ENCODE measurements at regions not wholly inside any gene's neighbourhood (a gene's known extent, or its start where the extent isn't known, plus 50 kb on each side); places are given as distances from the start of the nearest gene placed in this dataset.

- DNase-seq = no peak
- no peaks in the 10 kb centered on the region for H3K9me3 ChIP-seq
- TF ChIP-seq, protein P1, sequence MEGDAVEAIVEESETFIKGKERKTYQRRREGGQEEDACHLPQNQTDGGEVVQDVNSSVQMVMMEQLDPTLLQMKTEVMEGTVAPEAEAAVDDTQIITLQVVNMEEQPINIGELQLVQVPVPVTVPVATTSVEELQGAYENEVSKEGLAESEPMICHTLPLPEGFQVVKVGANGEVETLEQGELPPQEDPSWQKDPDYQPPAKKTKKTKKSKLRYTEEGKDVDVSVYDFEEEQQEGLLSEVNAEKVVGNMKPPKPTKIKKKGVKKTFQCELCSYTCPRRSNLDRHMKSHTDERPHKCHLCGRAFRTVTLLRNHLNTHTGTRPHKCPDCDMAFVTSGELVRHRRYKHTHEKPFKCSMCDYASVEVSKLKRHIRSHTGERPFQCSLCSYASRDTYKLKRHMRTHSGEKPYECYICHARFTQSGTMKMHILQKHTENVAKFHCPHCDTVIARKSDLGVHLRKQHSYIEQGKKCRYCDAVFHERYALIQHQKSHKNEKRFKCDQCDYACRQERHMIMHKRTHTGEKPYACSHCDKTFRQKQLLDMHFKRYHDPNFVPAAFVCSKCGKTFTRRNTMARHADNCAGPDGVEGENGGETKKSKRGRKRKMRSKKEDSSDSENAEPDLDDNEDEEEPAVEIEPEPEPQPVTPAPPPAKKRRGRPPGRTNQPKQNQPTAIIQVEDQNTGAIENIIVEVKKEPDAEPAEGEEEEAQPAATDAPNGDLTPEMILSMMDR (IDR thresholded peaks at IDR 0.05) = no peak
- TF ChIP-seq POLR2A (IDR thresholded peaks at IDR 0.05) = no peak
- no peaks in the 10 kb centered on the region for H3K4me1 ChIP-seq
- intact Hi-C loops (cut with DNase I; ENCODE audit: low total_unique reads) = no loop called here
- H3K36me3 ChIP-seq (ENCODE audit: low read depth, missing control alignments) = no peaks in the 10 kb centered on the region
- H3K27me3 ChIP-seq = no peaks in the 10 kb centered on the region
- no peak overlapping the region for H3K27ac ChIP-seq
- H3K4me3 ChIP-seq = no peak overlapping the region
Measured at GRCh38 chr10:61188691-61189090, 244.7 kb upstream of the RHOBTB1 start.

- H3K9me3 ChIP-seq = no peaks in the 10 kb centered on the region
- intact Hi-C loops (cut with DNase I; ENCODE audit: low total_unique reads) = no loop called here
- no peak overlapping the region for H3K4me3 ChIP-seq
- H3K36me3 ChIP-seq (ENCODE audit: low read depth, missing control alignments) = no peaks in the 10 kb centered on the region
- no peak for DNase-seq
- TF ChIP-seq, protein P1 (IDR thresholded peaks at IDR 0.05) = no peak
- no peak overlapping the region for H3K27ac ChIP-seq
- H3K27me3 ChIP-seq = no peaks in the 10 kb centered on the region
- no peaks in the 10 kb centered on the region for H3K4me1 ChIP-seq
Measured at GRCh38 chr10:61188101-61188500, 244.1 kb upstream of the RHOBTB1 start.

DNA sequence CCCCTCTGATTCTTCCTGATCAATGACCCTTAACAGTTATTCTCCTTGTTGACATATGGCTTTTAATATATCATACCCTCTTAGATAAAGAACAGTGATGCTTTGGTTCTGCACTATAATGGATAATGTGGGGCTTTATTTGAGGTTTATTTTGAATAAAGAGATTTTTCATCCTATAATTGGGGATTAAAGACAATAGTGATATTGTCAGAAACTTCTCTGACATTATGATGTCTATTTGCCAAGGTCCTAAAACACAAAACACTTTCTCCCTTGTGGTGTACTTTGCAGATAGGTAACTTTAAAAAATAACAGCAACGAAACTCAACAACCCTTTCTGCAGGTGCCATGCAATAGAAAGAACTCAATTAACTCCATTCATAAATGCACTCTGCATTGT is 243.6 kb upstream of the RHOBTB1 start:
- TF ChIP-seq POLR2A (IDR thresholded peaks at IDR 0.05) = no peak
- no peak for DNase-seq
- no peaks in the 10 kb centered on the region for H3K36me3 ChIP-seq (ENCODE audit: low read depth, missing control alignments)
- 72 to 76% methylated on average over 1 of the region's 1 CpG for WGBS, 2 donors
- no peak overlapping the region for H3K27ac ChIP-seq
- H3K27me3 ChIP-seq = no peaks in the 10 kb centered on the region
- no peaks in the 10 kb centered on the region for H3K9me3 ChIP-seq
- intact Hi-C loops (cut with DNase I; ENCODE audit: low total_unique reads) = no loop called here
- no peaks in the 10 kb centered on the region for H3K4me1 ChIP-seq
- no peak overlapping the region for H3K4me3 ChIP-seq

DNA sequence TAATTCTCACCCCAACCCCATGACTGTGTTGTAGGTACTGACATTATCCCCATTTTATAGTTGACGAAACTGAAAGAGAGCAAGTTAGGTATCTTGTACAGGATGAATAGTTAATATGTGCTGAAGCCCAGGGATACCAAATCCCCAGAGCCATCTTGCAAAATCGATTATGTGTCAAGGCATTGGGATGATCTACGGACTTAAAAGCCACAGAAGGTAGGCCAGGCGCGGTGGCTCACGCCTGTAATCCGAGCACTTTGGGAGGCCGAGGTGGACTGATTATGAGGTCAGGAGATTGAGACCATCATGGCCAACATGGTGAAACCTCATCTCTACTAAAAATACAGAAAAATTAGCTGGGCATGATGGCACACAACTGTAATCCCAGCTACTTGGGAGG is 242.4 kb upstream of the RHOBTB1 start:
- Histone ChIP-seq H3K4me1 (no peaks in the 10 kb centered on the region), H3K36me3 (ENCODE audit: low read depth, missing control alignments) (no peaks in the 10 kb centered on the region), H3K4me3 (no peak overlapping the region), H3K27ac (no peak overlapping the region), H3K27me3 (no peaks in the 10 kb centered on the region), H3K9me3 (no peaks in the 10 kb centered on the region)
- TF ChIP-seq, protein P1 (IDR thresholded peaks at IDR 0.05) = no peak
- TF ChIP-seq POLR2A (IDR thresholded peaks at IDR 0.05) = no peak
- 94 to 97% methylated on average over 8 of the region's 8 CpGs for WGBS, 2 donors
- intact Hi-C loops (cut with DNase I; ENCODE audit: low total_unique reads) = no loop called here
- DNase-seq = no peak

- no peaks in the 10 kb centered on the region for H3K4me1 ChIP-seq
- no peak for DNase-seq
- no peaks in the 10 kb centered on the region for H3K9me3 ChIP-seq
- no peak for TF ChIP-seq POLR2A (IDR thresholded peaks at IDR 0.05)
- no peaks in the 10 kb centered on the region for H3K27me3 ChIP-seq
- no peak overlapping the region for H3K27ac ChIP-seq
- H3K36me3 ChIP-seq (ENCODE audit: low read depth, missing control alignments) = no peaks in the 10 kb centered on the region
- intact Hi-C loops (cut with DNase I; ENCODE audit: low total_unique reads) = no loop called here
- H3K4me3 ChIP-seq = no peak overlapping the region
- 83 to 87% methylated on average over 2 of the region's 2 CpGs for WGBS, 2 donors
Measured at GRCh38 chr10:61184429-61184828, 240.4 kb upstream of the RHOBTB1 start.

DNA sequence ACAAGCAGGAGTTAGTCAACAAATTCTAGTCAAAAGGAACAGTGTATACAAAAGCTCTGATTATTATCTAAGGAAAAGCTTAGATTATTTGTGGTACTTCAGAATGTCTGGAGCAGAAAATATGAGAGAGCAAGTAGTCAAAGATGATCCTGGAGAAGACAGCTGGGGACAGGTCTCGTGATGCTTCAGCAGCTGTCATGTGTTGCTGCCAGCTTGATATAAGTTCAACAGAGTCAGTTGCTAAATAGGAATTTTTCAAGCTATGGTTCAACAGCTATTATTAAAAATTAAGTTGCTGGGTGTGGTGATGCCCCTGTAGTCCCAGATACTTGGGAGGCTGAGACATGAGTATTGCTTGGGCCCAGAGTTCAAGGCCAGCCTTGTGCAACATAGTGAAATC is 240.0 kb upstream of the RHOBTB1 start:
- intact Hi-C loops (cut with DNase I; ENCODE audit: low total_unique reads) = no loop called here
- DNase-seq = no peak
- H3K27ac ChIP-seq = no peak overlapping the region
- no peaks in the 10 kb centered on the region for H3K36me3 ChIP-seq (ENCODE audit: low read depth, missing control alignments)
- no peaks in the 10 kb centered on the region for H3K9me3 ChIP-seq
- TF ChIP-seq POLR2A (IDR thresholded peaks at IDR 0.05) = no peak
- TF ChIP-seq, protein P1 (IDR thresholded peaks at IDR 0.05) = no peak
- WGBS, 2 donors = 93 to 95% methylated on average over 1 of the region's 1 CpG
- no peak overlapping the region for H3K4me3 ChIP-seq
- H3K27me3 ChIP-seq = no peaks in the 10 kb centered on the region
- H3K4me1 ChIP-seq = no peaks in the 10 kb centered on the region

Measured in testis (tissue), 2 donors.